ENCODE measurements at regions not wholly inside any gene's neighbourhood (a gene's known extent, or its start where the extent isn't known, plus 50 kb on each side); places are given as distances from the start of the nearest gene placed in this dataset.

DNA sequence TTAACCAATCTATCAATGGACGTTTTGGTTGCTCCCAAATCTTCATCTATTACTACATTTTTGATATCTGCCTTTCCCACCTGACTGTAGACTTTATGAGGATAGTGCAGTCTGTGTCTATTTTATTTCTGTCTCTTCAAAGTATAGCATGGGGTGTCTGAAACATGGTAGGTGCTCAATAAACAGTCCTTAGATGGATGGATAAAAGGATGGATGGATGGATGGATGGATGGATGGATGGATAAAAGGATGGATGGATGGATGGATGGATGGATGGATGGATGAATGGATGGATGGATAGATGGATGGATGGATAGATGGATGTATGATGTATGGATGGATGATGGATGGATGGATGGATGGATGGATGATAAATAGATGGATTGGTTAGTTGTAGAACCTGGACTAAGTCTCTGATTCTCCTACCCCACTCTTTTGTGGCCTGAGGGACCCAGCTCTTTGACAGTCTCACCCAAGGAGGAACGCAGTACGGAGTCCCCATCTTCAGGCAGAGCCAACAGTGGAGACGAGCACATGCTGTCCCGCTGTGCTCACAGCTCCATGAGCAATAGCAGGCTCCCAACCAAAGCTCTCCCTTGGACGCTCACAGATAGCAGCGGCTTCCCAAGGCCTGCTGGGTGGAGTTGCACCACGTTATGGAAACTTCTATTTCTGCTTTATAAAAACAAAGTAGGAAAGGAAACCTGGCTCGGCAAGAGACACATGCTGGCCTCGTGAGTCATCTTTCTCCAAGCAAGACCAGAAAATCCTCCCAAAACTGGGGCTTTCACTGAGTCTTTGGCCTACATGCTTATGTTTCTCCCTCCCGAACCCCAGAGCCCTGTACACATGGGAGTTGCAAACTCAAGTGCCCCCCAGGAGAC, 448.0 kb downstream of the MIAT start:
- TF ChIP-seq CREB5 (CRISPR knock-in tag; IDR thresholded peaks at IDR 0.05; ENCODE audit: low read depth): no peak
- TF ChIP-seq, protein P1, sequence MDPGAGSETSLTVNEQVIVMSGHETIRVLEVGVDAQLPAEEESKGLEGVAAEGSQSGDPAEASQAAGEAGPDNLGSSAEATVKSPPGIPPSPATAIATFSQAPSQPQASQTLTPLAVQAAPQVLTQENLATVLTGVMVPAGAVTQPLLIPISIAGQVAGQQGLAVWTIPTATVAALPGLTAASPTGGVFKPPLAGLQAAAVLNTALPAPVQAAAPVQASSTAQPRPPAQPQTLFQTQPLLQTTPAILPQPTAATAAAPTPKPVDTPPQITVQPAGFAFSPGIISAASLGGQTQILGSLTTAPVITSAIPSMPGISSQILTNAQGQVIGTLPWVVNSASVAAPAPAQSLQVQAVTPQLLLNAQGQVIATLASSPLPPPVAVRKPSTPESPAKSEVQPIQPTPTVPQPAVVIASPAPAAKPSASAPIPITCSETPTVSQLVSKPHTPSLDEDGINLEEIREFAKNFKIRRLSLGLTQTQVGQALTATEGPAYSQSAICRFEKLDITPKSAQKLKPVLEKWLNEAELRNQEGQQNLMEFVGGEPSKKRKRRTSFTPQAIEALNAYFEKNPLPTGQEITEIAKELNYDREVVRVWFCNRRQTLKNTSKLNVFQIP (CRISPR knock-in tag; IDR thresholded peaks at IDR 0.05; ENCODE audit: borderline replicate concordance, low read depth): no peak
- TF ChIP-seq ZNF70 (CRISPR knock-in tag; IDR thresholded peaks at IDR 0.05): no peak
- no peak for TF ChIP-seq BACH2 (CRISPR knock-in tag; IDR thresholded peaks at IDR 0.05; ENCODE audit: borderline replicate concordance)
- TF ChIP-seq TSHZ2 (CRISPR knock-in tag; IDR thresholded peaks at IDR 0.05): no peak
- TF ChIP-seq ZFP3 (CRISPR knock-in tag; IDR thresholded peaks at IDR 0.05): no peak
- TF ChIP-seq CSDC2 (CRISPR knock-in tag; IDR thresholded peaks at IDR 0.05): no peak
- TF ChIP-seq, protein P2, sequence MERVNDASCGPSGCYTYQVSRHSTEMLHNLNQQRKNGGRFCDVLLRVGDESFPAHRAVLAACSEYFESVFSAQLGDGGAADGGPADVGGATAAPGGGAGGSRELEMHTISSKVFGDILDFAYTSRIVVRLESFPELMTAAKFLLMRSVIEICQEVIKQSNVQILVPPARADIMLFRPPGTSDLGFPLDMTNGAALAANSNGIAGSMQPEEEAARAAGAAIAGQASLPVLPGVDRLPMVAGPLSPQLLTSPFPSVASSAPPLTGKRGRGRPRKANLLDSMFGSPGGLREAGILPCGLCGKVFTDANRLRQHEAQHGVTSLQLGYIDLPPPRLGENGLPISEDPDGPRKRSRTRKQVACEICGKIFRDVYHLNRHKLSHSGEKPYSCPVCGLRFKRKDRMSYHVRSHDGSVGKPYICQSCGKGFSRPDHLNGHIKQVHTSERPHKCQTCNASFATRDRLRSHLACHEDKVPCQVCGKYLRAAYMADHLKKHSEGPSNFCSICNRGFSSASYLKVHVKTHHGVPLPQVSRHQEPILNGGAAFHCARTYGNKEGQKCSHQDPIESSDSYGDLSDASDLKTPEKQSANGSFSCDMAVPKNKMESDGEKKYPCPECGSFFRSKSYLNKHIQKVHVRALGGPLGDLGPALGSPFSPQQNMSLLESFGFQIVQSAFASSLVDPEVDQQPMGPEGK (CRISPR knock-in tag; IDR thresholded peaks at IDR 0.05; ENCODE audit: borderline replicate concordance): no peak
- TF ChIP-seq RARB (CRISPR knock-in tag; IDR thresholded peaks at IDR 0.05): no peak
- no peak; the same call in 2 of the 3 replicates for ATAC-seq

GRCh38 chr22:27106985-27107384, 449.6 kb downstream of the MIAT start:
- ATAC-seq: no peak
- no peak for TF ChIP-seq CREB5 (CRISPR knock-in tag; IDR thresholded peaks at IDR 0.05; ENCODE audit: low read depth)
- no peak for TF ChIP-seq ISL1 (CRISPR knock-in tag; IDR thresholded peaks at IDR 0.05)
- no peak for TF ChIP-seq CSRNP3 (CRISPR knock-in tag; IDR thresholded peaks at IDR 0.05)
- TF ChIP-seq, protein P2 (CRISPR knock-in tag; IDR thresholded peaks at IDR 0.05; ENCODE audit: borderline replicate concordance): no peak
- no peak for TF ChIP-seq OSR1 (CRISPR knock-in tag; IDR thresholded peaks at IDR 0.05)
- no peak for TF ChIP-seq ZNF70 (CRISPR knock-in tag; IDR thresholded peaks at IDR 0.05)
- TF ChIP-seq, protein P1 (CRISPR knock-in tag; IDR thresholded peaks at IDR 0.05; ENCODE audit: borderline replicate concordance, low read depth): no peak
- no peak for TF ChIP-seq ZFP3 (CRISPR knock-in tag; IDR thresholded peaks at IDR 0.05)
- TF ChIP-seq BACH2 (CRISPR knock-in tag; IDR thresholded peaks at IDR 0.05; ENCODE audit: borderline replicate concordance): no peak
- TF ChIP-seq CSDC2 (CRISPR knock-in tag; IDR thresholded peaks at IDR 0.05): no peak
- TF ChIP-seq ESRRG (CRISPR knock-in tag; IDR thresholded peaks at IDR 0.05): no peak
- TF ChIP-seq GLIS3 (CRISPR knock-in tag; IDR thresholded peaks at IDR 0.05): no peak
